ENCODE measurements at regions not wholly inside any gene's neighbourhood (a gene's known extent, or its start where the extent isn't known, plus 50 kb on each side); places are given as distances from the start of the nearest gene placed in this dataset.

DNA sequence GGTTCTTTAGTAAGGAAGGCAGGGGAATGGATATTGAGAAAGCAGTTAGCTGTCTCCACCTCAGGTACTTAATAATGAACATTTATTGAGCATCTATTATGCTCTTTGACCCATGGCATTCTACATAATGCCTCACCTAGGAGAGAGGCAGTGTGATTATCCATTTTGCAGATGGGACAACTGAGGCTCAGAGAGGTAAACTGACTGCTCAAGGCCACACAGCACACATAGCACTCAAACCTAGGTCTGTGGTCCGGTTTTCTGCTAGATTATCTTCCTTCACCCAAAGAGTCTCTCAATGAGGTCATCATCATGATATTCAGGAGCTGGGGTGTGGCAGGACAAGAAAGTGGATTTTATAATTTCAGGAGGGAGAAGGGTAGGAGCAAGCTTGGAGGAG is 199.1 kb upstream of the LHX5 start:
- no peak for DNase-seq (ENCODE audit: low read depth)
- H3K4me3 ChIP-seq (ENCODE audit: control insufficient read depth, low read depth, low read length): no peak overlapping the region
- TF ChIP-seq, protein P1, sequence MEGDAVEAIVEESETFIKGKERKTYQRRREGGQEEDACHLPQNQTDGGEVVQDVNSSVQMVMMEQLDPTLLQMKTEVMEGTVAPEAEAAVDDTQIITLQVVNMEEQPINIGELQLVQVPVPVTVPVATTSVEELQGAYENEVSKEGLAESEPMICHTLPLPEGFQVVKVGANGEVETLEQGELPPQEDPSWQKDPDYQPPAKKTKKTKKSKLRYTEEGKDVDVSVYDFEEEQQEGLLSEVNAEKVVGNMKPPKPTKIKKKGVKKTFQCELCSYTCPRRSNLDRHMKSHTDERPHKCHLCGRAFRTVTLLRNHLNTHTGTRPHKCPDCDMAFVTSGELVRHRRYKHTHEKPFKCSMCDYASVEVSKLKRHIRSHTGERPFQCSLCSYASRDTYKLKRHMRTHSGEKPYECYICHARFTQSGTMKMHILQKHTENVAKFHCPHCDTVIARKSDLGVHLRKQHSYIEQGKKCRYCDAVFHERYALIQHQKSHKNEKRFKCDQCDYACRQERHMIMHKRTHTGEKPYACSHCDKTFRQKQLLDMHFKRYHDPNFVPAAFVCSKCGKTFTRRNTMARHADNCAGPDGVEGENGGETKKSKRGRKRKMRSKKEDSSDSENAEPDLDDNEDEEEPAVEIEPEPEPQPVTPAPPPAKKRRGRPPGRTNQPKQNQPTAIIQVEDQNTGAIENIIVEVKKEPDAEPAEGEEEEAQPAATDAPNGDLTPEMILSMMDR (conservative IDR thresholded peaks at IDR 0.05; ENCODE audit: control insufficient read depth, insufficient read depth, low read depth, low read length): no peak

DNA sequence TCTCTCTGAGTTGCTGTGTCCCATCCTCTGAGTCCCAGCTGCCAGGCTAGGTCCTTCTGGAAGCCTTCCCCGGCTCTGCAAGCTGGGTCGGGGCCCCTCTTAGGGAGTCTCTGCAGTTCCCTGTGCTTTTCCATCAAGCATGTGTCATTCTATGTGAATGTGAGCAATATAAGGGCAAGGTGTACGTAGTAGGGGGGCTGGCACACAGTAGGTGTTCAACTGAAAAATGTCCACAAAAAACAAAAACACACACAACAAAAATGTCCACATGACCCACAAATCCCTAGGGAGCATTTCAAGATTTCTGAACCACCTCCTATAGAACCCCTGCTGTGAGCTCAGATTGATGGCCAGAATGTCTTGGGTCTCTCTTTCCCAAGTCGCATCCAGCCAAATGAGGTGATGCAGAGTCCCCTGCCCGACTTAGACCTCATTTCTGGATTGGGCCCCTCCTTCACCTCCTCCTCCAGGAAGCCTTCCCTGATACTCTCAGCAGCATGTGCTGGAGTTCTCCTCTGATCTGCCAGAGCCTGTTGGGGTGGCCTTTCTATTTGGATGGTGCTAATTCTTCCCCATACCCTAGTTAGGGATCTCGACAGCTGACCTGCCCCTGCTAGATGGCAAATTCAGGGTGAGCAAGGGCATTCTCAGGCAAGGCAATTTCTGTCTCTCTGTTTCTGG is 196.1 kb upstream of the LHX5 start:
- no peak overlapping the region for H3K4me3 ChIP-seq (ENCODE audit: control insufficient read depth, low read depth, low read length)
- DNase-seq (ENCODE audit: low read depth): no peak
- TF ChIP-seq, protein P1 (conservative IDR thresholded peaks at IDR 0.05; ENCODE audit: control insufficient read depth, insufficient read depth, low read depth, low read length): no peak

DNA sequence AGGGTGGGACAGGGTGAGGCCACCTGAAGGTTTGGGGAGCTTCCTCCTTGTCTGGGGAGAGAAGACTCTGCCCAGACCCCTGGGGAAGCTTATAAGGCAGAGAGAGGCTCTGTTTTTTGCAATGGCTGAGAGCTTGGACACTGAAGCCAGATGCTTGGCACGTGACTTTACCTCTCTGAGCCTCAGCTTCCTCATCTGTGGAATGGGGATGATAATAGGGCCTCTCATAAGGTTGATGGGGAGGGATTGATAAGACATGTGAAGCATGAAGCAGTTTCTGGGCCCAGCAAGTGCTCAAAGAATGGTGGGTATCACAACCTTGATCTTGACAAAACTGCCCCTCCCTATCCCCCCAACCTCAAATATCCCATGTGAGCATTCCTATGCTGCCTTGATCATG is 195.4 kb upstream of the LHX5 start:
- H3K4me3 ChIP-seq (ENCODE audit: control insufficient read depth, low read depth, low read length): no peak overlapping the region
- no peak for DNase-seq (ENCODE audit: low read depth)
- TF ChIP-seq, protein P1 (conservative IDR thresholded peaks at IDR 0.05; ENCODE audit: control insufficient read depth, insufficient read depth, low read depth, low read length): no peak

DNA sequence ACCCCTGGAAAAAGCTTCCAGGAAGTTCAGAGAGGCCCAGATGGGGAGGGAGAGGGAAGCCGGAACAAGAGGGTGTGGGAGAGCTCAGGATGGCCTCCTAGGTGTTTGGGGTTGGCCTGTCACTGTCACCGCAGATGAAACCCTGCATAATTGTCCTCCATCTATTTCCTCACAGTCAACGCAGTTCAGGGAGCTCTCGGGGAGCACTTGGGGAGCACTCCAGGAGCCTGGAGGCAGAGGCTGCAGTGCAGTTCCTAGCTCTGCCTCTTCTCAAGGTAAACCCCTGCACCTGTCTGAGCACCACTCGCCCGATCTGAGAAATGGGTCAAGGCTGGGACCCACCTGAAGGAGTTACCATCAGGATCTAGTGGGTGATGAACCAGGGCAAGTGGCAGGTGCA is 194.6 kb upstream of the LHX5 start:
- TF ChIP-seq, protein P1 (conservative IDR thresholded peaks at IDR 0.05; ENCODE audit: control insufficient read depth, insufficient read depth, low read depth, low read length): no peak
- H3K4me3 ChIP-seq (ENCODE audit: control insufficient read depth, low read depth, low read length): no peak overlapping the region
- no peak for DNase-seq (ENCODE audit: low read depth)

DNA sequence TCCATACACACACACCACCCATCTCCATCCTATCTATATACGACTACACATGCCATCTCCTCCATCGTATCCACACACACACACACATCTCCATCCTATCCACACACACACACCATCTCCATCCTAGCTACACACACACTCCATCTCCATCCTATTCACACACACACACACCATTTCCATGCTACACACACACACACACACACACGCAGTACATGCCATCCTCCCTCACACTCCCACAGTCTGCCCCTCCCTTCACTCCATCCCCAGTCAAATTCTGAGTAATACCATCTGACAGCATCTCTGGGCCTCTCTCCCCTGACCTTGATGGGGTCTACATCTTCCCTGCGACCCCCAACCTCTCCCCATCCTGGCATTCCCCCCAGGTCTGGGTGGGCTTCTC is 193.8 kb upstream of the LHX5 start:
- no peak for DNase-seq (ENCODE audit: low read depth)
- TF ChIP-seq, protein P1 (conservative IDR thresholded peaks at IDR 0.05; ENCODE audit: control insufficient read depth, insufficient read depth, low read depth, low read length): no peak
- no peak overlapping the region for H3K4me3 ChIP-seq (ENCODE audit: control insufficient read depth, low read depth, low read length)

DNA sequence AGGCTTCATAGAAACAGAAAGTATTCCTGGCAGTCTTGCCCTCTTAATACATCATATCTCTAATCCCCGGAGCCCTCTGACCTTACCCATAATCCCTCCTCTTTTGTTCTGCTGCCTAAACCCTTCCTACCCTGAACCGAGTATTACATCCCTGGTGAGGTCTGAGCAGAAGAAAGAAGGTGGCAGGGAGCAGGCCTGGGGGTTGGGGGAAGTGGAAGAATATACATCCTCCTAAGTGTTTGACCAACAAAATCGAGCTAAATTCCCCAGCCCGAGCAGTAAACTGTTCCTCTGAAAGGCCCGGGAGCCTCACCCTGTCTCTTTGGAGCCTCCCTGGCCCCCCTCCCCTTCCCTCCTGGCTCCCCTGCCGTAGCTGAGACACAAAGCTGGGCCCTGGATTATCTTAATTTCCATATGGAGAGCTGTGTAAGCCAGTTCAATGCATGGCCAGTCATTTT is 192.6 kb upstream of the LHX5 start:
- DNase-seq (ENCODE audit: low read depth): no peak
- no peak overlapping the region for H3K4me3 ChIP-seq (ENCODE audit: control insufficient read depth, low read depth, low read length)
- TF ChIP-seq, protein P1 (conservative IDR thresholded peaks at IDR 0.05; ENCODE audit: control insufficient read depth, insufficient read depth, low read depth, low read length): no peak

DNA sequence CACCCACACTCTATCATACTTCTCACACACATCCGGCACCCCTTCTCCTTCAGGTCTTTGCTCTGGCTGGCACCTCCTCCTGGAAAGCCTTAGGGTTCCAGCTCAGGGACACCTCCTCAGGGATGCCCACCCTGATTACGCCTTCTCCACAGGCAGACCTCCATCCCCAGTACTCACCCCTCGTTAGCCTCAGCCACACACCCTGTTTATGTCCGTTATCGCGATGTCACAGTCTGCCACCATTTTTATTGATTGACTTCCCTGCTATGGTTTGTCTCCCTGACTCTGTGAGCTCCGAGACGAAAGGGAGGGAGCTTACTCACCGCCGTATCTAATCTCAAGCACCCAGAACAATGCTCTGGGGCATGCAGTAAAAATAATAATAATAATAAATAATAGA is 191.7 kb upstream of the LHX5 start:
- TF ChIP-seq, protein P1 (conservative IDR thresholded peaks at IDR 0.05; ENCODE audit: control insufficient read depth, insufficient read depth, low read depth, low read length): no peak
- no peak for DNase-seq (ENCODE audit: low read depth)
- no peak overlapping the region for H3K4me3 ChIP-seq (ENCODE audit: control insufficient read depth, low read depth, low read length)

Measured in fibroblast of mammary gland (primary cell).